ENCODE measurements at regions not wholly inside any gene's neighbourhood (a gene's known extent, or its start where the extent isn't known, plus 50 kb on each side); places are given as distances from the start of the nearest gene placed in this dataset.

- no peaks in the 10 kb centered on the region for H3K4me1 Mint-ChIP-seq
- ATAC-seq (no peak), DNase-seq (no peak)
- H3K36me3 Mint-ChIP-seq = no peaks in the 10 kb centered on the region
- H3K4me3 Mint-ChIP-seq = no peak overlapping the region
- Histone ChIP-seq H3K4me3 (ENCODE audit: low read length) (no peak overlapping the region), H3K4me1 (ENCODE audit: control insufficient read depth, insufficient read depth, low read length) (no peaks in the 10 kb centered on the region), H3K9me3 (ENCODE audit: control insufficient read depth, insufficient read depth, low read length) (no peaks in the 10 kb centered on the region), H3K36me3 (ENCODE audit: control insufficient read depth, insufficient read depth, low read length) (no peaks in the 10 kb centered on the region), H3K27me3 (ENCODE audit: control insufficient read depth, insufficient read depth, low read length) (no peaks in the 10 kb centered on the region), H3K27ac (ENCODE audit: low read length) (no peak overlapping the region)
- no peak overlapping the region for H3K27ac Mint-ChIP-seq
- no peaks in the 10 kb centered on the region for H3K9me3 Mint-ChIP-seq
- H3K27me3 Mint-ChIP-seq (ENCODE audit: low read depth in 2 of 2) = no peaks in the 10 kb centered on the region
- no peak for TF ChIP-seq CTCF (IDR thresholded peaks at IDR 0.05)
- intact Hi-C loops (cut with micrococcal nuclease) = no loop called here
- 91% methylated on average over 4 of the region's 5 CpGs for WGBS (ENCODE audit: insufficient coverage)
These were observed 564.4 kb downstream of the TMA16 start for GRCh38 chr4:164058776-164059445.

DNA sequence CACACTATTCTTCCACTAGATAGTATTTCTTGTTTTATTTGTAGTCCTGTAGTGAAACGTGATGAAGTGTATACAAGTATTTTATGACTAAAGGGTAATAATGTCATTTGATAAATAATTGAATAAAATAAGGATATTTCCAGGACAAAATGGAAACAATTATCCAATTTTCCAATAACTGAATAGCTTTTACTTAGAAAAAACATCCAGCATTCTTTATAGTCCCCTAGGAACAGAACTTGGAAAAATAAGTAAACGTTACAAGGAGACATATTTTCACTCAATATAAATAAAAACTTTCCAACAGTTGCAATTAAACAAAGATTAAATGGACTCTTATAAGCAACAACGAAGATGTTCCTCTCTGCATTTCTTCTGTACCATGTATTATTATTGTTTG, 566.0 kb downstream of the TMA16 start:
- DNase-seq (no peak), ATAC-seq (no peak)
- H3K27ac Mint-ChIP-seq = no peak overlapping the region
- H3K36me3 ChIP-seq (ENCODE audit: control insufficient read depth, insufficient read depth, low read length) = no peaks in the 10 kb centered on the region
- no peak overlapping the region for H3K4me3 ChIP-seq (ENCODE audit: low read length)
- no peaks in the 10 kb centered on the region for H3K27me3 ChIP-seq (ENCODE audit: control insufficient read depth, insufficient read depth, low read length)
- H3K36me3 Mint-ChIP-seq = no peaks in the 10 kb centered on the region
- no peak overlapping the region for H3K4me3 Mint-ChIP-seq
- H3K9me3 Mint-ChIP-seq = no peaks in the 10 kb centered on the region
- no peak for TF ChIP-seq CTCF (IDR thresholded peaks at IDR 0.05)
- no peaks in the 10 kb centered on the region for H3K27me3 Mint-ChIP-seq (ENCODE audit: low read depth in 2 of 2)
- no peak overlapping the region for H3K27ac ChIP-seq (ENCODE audit: low read length)
- no peaks in the 10 kb centered on the region for H3K4me1 Mint-ChIP-seq
- H3K9me3 ChIP-seq (ENCODE audit: control insufficient read depth, insufficient read depth, low read length) = peaks cover under 1% of the 10 kb centered on the region
- WGBS (ENCODE audit: insufficient coverage) = no CpG with 5 or more reads among the region's 3 CpGs
- intact Hi-C loops (cut with micrococcal nuclease) = no loop called here
- H3K4me1 ChIP-seq (ENCODE audit: control insufficient read depth, insufficient read depth, low read length) = no peaks in the 10 kb centered on the region

DNA sequence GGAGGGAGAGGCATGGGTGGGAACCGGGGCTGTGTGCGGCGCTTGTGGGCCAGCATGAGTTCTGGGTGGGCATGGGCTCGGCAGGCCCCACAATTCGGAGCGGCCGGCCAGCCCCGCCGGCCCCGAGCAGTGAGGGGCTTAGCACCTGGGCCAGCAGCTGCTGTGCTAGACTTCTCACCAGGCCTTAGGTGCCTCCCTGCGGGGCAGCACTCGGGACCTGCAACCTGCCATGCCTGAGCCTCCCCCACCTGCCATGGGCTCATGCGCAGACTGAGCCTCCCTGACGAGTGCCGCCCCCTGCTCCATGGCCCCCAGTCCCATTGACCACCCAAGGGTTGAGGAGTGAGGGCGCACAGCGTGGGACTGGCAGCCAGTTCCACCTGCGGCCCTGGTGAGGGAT, 573.9 kb downstream of the TMA16 start:
- Histone ChIP-seq H3K9me3 (ENCODE audit: control insufficient read depth, insufficient read depth, low read length) (peaks cover 3% of the 10 kb centered on the region), H3K4me1 (ENCODE audit: control insufficient read depth, insufficient read depth, low read length) (no peaks in the 10 kb centered on the region), H3K27ac (ENCODE audit: low read length) (no peak overlapping the region), H3K4me3 (ENCODE audit: low read length) (no peak overlapping the region), H3K36me3 (ENCODE audit: control insufficient read depth, insufficient read depth, low read length) (no peaks in the 10 kb centered on the region), H3K27me3 (ENCODE audit: control insufficient read depth, insufficient read depth, low read length) (no peaks in the 10 kb centered on the region)
- ATAC-seq = no peak
- no peaks in the 10 kb centered on the region for H3K27me3 Mint-ChIP-seq (ENCODE audit: low read depth in 2 of 2)
- intact Hi-C loops (cut with micrococcal nuclease) = no loop called here
- H3K9me3 Mint-ChIP-seq = peaks cover 12 to 18% of the 10 kb centered on the region in 2 donors
- H3K27ac Mint-ChIP-seq = no peak overlapping the region
- no peaks in the 10 kb centered on the region for H3K36me3 Mint-ChIP-seq
- DNase-seq = no peak
- TF ChIP-seq CTCF (IDR thresholded peaks at IDR 0.05) = no peak
- no peak overlapping the region for H3K4me3 Mint-ChIP-seq
- no peaks in the 10 kb centered on the region for H3K4me1 Mint-ChIP-seq
- 93% methylated on average over 17 of the region's 18 CpGs for WGBS (ENCODE audit: insufficient coverage)

- Mint-ChIP-seq H3K4me3 (no peak overlapping the region), H3K9me3 (peaks cover 12 to 22% of the 10 kb centered on the region in 2 donors), H3K4me1 (no peaks in the 10 kb centered on the region), H3K27ac (no peak overlapping the region), H3K27me3 (ENCODE audit: low read depth in 2 of 2) (no peaks in the 10 kb centered on the region), H3K36me3 (no peaks in the 10 kb centered on the region)
- no peaks in the 10 kb centered on the region for H3K4me1 ChIP-seq (ENCODE audit: control insufficient read depth, insufficient read depth, low read length)
- ATAC-seq = no peak
- H3K9me3 ChIP-seq (ENCODE audit: control insufficient read depth, insufficient read depth, low read length) = peaks cover 4% of the 10 kb centered on the region
- WGBS (ENCODE audit: insufficient coverage) = 94% methylated on average over 3 of the region's 4 CpGs
- DNase-seq = no peak
- intact Hi-C loops (cut with micrococcal nuclease) = no loop called here
- TF ChIP-seq CTCF (IDR thresholded peaks at IDR 0.05) = no peak
- H3K27ac ChIP-seq (ENCODE audit: low read length) = no peak overlapping the region
- H3K4me3 ChIP-seq (ENCODE audit: low read length) = no peak overlapping the region
- no peaks in the 10 kb centered on the region for H3K27me3 ChIP-seq (ENCODE audit: control insufficient read depth, insufficient read depth, low read length)
- H3K36me3 ChIP-seq (ENCODE audit: control insufficient read depth, insufficient read depth, low read length) = no peaks in the 10 kb centered on the region
These were observed 576.1 kb downstream of the TMA16 start for GRCh38 chr4:164070625-164071024.

Data from natural killer cell (primary cell).